Body of pancreas (tissue), 4 donors: ENCODE measurements at regions not wholly inside any gene's neighbourhood (a gene's known extent, or its start where the extent isn't known, plus 50 kb on each side); places are given as distances from the start of the nearest gene placed in this dataset.

Experiments used
- POLR2A ChIP-seq, 3 donors: fragments of 450-650 bp; IDR thresholded peaks; one replicate each; pipeline ENCODE4 v1.6.1; 2016; ENCODE audit warnings: antibody characterized with exemption in 3 of 3, mild to moderate bottlenecking in 2 of 3
- TF ChIP-seq, protein P1 (sequence below), 7 experiments: fragments of 450-650 bp in 4 of 7; fragments of 200-600 bp in 3 of 7; sonication (generic) in 3 of 7; IDR thresholded peaks; one replicate each; pipeline ENCODE4 v1.5.1; 2016 to 2019; ENCODE audit warnings: antibody characterized with exemption in 7 of 7

DNA sequence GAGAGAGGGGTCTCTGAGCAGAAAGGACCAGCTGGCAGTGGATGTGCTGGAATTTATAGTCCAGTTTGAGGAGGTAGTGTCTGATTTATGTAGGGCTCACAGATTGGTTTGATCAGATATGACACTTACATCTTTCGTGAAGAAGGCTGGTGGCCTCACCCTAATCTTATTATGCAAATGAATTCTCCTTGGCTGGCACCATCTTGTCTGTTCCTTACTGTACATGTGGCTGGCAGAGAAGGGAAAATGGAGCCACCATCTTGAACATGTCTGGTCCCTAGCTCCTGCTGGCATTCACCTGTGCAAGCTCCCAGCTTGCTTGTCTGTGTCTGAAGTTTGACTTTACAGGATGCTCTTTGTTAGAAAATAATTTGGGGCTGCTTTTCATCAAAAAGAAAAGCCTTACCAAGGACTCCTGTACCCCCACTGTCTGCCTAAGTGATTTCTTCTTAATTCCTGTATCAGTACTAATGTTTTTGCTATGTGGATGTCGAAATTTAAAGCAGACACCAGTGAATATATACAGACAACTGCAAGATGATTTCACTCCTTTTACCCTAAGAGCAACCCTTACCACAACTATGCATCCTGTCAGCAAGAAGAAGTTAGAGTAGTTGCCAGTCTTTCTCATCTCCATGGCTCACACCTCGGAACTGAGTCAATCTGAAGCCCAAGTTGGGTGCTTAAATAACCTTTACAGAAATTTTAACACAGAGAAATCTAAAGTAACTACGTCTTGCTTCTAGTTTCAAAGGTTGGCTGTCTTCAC is 322.0 kb upstream of the SEMA3D start:
- TF ChIP-seq, protein P1, sequence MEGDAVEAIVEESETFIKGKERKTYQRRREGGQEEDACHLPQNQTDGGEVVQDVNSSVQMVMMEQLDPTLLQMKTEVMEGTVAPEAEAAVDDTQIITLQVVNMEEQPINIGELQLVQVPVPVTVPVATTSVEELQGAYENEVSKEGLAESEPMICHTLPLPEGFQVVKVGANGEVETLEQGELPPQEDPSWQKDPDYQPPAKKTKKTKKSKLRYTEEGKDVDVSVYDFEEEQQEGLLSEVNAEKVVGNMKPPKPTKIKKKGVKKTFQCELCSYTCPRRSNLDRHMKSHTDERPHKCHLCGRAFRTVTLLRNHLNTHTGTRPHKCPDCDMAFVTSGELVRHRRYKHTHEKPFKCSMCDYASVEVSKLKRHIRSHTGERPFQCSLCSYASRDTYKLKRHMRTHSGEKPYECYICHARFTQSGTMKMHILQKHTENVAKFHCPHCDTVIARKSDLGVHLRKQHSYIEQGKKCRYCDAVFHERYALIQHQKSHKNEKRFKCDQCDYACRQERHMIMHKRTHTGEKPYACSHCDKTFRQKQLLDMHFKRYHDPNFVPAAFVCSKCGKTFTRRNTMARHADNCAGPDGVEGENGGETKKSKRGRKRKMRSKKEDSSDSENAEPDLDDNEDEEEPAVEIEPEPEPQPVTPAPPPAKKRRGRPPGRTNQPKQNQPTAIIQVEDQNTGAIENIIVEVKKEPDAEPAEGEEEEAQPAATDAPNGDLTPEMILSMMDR (IDR thresholded peaks at IDR 0.05) = no peak
- TF ChIP-seq POLR2A (IDR thresholded peaks at IDR 0.05) = no peak
